GM18858 (cell line): ENCODE measurements at regions not wholly inside any gene's neighbourhood (a gene's known extent, or its start where the extent isn't known, plus 50 kb on each side); places are given as distances from the start of the nearest gene placed in this dataset.

Source experiments
- ATAC-seq: cut with Tn5 transposase; IDR thresholded peaks from one replicate; pipeline ENCODE4 v1.9.1; 2021; ENCODE audit not compliant: unreplicated experiment

DNA sequence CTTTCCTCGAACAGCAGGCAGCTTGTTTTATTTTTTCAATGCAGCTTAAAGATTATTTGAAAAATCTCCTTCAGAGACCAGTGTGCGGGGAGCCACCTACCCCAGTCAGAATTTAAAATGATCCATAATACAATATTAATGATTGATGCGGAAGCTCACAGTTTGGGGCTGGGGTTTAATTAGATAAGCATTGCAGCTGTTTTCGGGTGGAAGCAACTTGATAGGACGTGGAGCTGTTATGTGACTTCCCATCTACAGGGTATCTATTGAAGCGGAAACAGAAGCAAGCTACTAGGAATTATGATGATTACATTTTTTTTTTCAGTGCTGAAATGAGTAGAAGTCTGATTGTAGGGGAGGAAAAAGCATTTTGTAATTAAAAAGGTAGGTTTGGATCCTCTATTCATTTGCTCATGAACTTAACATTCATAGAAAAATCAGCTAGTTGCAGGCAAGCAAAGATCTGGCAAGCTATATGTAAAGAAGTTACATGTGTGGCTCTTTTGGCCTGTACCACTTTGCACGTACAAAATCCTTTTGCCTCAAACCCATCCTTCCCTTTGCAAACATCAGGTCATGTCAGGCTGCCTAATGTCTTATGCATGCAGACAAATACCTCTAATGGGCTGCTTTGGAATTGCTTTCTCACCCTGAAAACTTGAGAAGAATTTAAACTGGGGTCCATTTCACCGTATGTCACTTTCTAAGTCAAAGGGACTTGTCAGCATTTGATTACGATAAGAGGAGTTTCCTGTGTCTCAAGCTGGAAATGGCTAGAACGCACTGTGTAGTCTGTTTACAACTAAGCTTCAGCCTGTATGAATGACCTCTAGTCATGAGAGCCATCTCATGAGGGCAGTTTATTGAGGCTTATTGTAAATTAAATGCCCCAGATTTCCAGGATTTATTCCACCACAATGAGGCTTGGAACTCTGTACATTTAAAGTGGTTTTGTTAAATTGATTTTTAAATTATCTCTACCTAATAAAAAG is 267.1 kb upstream of the TMTC4 start:
- ATAC-seq = no peak

DNA sequence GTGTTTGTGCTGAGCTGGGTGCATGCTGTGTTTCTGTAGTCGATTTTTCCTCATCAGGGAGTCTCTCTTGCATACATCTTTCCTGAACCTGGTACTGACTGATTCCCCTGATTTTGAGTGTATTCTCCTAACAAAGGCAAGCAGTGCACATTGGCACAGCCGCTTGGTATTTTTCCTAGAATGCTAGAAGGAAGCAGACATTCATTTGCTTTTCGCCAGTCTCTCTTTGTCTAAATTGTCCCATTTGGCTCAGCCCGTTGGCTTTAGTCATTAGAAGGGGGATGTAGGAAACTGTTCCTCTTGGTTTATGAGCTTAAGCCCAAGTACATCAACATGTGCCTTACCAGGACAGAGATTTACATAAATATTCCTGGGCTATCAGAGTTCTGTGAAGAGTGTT is 266.1 kb upstream of the TMTC4 start:
- ATAC-seq = no peak

GRCh38 chr13:100933841-100934240 is 259.2 kb upstream of the TMTC4 start:
- no peak for ATAC-seq

- no peak for ATAC-seq
Measured at GRCh38 chr13:100922599-100922998, 248.0 kb upstream of the TMTC4 start.

DNA sequence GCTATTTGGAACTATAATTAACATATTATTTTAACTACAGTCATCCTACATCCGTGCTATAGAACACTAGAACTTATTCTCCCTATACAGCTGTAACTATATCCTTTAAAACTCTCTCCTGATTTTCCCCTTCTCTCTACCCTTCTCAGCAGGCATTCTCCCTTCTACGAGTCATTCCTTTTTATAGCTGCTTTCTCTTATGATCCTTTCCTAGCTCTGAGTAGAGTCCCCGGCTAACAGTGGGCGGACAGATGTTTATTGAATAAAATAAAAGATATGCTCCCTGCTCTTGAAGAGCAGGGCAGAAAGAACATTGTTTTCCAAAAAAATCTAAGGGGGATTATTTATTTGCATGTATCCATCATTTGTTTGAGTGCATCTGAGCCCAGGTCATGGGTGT is 246.5 kb upstream of the TMTC4 start:
- no peak for ATAC-seq

DNA sequence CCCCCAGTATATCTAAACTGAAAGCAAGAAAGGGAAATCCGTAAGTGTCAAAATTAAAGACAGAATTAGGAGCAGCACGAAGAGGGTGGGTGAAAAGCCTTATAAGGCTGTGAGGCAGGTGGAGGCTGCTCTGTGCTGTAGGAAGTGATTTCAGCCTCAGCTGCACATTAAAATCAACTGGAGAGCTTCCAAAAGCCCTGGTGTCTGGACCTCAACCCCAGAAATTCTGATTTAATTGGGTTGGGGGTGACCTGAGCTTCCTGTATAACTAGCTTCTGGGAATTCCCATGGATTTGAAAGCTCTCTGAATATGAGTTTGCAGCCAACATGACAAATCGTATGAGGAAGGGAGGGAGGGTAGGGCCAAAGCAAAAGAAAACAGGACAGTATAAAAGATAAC is 242.4 kb upstream of the TMTC4 start:
- ATAC-seq = no peak

DNA sequence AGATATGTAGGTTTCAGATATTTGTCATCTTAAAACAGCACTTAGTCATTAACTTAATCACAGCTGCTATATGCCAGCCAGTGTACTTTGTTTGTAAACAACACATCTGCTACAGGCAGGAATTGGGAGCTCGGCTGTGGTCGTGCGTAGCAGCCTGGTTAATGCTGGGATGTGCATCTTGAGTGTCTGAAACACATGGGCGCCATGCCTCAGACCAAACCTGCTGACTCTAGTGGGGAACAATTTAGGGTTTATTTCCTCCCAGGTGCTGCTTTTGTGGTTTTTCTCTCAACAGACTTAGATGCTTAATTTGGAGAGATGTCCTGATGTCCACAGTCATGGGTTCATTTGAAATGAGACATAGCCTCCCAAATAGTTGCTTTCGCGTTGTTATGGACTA is 238.5 kb upstream of the TMTC4 start:
- no peak for ATAC-seq

DNA sequence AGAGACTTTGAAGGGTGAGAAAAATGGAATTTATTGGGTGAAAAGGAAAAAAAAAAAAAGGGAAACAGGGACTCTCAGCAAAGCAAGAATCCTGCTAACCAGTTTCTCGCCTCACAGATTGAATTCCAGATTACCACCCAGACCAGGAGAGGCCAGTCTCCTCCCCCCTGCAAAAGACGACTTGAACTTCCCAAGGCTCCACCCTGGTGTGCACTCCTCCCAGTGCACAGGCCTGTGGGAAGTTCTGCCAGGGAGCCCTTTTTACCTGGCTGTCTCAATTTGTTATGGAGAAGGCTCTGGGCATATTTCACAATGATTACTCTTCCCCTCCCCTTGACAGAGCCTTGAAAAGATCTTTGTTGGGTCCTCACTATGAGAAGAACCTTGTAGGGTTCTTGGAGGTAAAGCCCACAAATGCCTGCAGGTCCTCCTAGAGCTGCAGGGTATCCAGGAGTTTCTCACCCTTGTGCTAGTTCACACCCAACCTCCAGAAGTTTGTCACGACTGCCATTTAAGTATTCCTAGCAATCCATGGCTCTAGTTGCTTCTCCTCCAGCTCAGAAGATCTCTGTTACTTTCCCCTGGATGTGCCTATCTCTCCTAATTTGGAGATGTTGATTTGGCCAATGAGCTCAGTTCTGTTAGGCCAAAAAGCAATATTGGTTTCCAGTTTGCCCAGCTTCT is 229.8 kb upstream of the TMTC4 start:
- ATAC-seq = no peak

DNA sequence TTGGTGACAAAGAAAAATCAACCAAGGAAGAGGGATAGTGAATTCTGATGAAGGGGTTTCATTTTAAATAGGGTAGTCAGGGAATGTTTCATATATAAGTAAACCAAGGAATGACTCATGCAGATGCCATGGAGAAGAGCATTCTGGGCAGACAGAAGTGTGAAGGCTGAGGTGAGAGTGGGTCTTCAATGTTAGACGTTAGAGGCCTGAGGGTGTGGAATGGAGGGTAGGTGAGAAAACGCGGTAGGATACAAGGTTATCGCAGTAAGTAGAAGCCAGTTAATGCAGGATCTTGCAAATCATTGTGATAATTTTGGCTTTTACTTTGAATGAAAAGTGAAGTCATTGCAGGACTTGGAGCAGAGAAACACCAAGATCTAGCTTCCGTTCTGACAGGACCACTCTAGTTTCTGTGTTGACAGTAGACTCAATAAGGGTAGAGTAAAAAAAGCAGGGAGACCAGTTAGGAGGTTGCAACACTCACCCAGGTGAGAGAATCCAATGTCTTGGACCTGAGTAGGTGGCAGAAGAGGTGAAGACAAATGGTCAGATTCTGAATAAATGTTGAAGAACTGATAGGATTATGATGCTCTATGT is 225.2 kb upstream of the TMTC4 start:
- ATAC-seq = no peak

DNA sequence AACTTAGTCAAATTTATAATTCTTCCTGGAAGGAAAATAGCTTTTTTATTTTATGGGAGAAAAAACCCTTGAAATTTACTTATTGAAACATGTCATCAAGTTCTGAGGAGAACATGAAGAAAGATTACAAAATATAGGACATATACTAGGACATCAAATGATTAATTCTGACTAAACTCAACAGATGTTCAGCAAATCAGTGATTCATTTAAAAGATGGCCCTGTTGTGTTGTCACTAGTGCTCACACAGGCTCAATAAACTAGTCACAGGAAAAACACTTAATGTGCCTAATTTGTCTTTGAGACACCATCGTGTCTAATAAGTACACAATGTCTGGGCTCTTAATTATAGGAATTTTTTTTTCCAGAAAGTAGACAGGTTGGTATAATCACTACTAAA is 223.8 kb upstream of the TMTC4 start:
- no peak for ATAC-seq

DNA sequence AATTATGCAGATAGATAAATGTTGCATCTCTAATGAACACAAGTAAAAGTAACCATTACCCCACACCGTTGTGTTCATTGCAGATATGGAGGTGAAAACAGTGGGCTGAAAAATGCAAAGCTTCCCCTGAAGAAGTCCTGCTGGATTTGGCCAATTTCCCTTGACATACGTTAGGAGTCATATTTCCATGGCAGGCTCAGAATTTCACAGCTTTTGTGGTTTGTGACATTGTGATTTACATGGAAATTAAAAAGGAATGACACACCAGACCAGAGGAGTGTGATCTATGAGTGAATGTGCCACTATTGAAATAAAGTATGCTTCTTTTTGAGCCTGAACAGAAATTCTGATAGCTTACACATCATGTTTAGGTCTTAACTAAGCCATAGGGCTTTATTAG is 221.1 kb upstream of the TMTC4 start:
- ATAC-seq = no peak

GRCh38 chr13:100892981-100893380 is 218.4 kb upstream of the TMTC4 start:
- ATAC-seq = no peak

DNA sequence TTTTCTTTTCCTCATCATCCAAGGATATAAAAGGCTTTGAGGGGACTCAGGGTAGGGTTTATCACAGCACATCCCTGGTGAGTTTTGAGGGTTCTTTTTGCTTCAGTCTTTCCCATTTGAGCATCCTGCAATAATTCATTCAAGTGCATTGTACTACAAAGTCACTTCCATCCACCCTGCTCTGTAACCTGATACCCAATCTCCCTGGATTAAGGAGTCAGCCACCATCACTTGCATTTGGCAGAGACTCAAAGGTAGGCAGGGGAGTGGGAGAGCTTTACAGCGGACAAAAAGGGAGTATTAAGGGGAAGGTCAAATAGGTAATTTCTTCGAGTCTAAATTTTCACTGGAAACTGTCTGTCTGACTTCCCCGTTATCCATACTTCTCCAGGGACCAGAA is 216.1 kb upstream of the TMTC4 start:
- ATAC-seq = no peak

DNA sequence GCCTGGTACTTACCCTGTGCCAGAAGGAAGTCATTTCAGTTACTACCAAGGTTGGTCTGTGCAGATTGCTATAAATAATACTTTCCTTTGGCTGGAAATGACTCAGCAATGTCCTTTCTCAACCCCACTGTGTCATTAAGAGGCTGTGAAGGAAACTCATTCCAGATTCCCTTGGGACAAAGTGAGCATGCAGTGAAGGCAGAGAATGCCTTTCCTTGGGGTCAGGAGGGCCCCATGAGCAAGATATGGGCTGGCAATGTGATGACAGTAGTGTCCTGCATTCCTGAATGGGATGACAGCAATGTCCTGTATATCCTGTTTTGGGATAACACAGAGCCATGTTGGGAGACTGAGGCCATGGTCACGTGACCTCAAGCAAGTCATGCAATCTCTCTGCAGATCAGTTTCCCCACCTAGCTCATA is 213.1 kb upstream of the TMTC4 start:
- ATAC-seq = no peak

GRCh38 chr13:100883453-100883852 is 208.9 kb upstream of the TMTC4 start:
- ATAC-seq = no peak

GRCh38 chr13:100881291-100881864 is 206.8 kb upstream of the TMTC4 start:
- ATAC-seq = no peak

DNA sequence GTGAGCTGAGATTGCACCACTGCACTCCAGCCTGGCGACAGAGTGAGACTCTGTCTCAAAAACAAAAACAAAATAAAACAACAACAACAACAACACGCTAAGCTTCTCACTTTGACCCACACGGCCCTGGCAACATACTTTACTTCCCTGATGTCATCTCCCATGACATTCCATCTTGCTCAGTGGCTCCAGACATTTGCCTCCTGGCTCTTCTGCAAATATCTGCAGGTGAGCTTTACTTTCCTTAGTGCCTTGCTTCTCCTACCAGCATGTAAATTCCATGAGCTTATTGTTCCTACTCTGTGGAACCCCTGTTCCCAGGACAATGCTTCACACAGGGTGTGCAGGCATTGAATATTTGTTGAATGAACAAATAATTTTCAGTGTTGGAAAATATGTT is 205.6 kb upstream of the TMTC4 start:
- no peak for ATAC-seq

GRCh38 chr13:100879255-100879654 is 204.7 kb upstream of the TMTC4 start:
- no peak for ATAC-seq

- no peak for ATAC-seq
Measured at GRCh38 chr13:100876044-100876403, 201.4 kb upstream of the TMTC4 start.

- peak; percentile 71 for ATAC-seq
Measured at GRCh38 chr13:100875392-100876043, 200.9 kb upstream of the TMTC4 start.

DNA sequence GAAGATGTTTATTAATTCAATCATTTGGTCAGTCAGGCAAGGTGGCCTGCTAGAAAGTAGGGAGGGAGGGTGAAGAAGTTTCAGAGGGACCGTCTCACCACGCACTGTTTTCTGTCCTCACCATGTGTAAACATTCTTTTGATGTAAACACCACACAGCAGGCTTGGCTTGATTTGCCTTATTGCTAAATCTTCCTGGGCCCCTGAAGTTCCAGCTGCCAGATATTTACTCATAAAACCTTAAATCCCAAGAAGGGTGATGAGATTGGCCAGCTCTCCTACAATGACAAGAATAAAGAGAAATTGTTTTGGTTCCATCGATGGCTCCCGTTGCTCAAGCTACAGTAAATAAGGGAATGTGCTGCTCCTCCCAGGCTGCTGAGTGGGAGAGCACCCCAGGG is 198.2 kb upstream of the TMTC4 start:
- ATAC-seq = no peak
